ENCODE measurements at regions not wholly inside any gene's neighbourhood (a gene's known extent, or its start where the extent isn't known, plus 50 kb on each side); places are given as distances from the start of the nearest gene placed in this dataset.

- TF ChIP-seq POLR2AphosphoS5 (IDR thresholded peaks at IDR 0.05; ENCODE audit: low read depth, low read length) (no peak), TAF1 (IDR thresholded peaks at IDR 0.05; ENCODE audit: borderline replicate concordance, insufficient read depth, low read length) (no peak), SIN3A (IDR thresholded peaks at IDR 0.05; ENCODE audit: borderline replicate concordance, insufficient read depth, low read length) (no peak)
Observed at GRCh38 chr10:33093362-33093761, 135.3 kb upstream of the ITGB1 start.
